ENCODE measurements at regions not wholly inside any gene's neighbourhood (a gene's known extent, or its start where the extent isn't known, plus 50 kb on each side); places are given as distances from the start of the nearest gene placed in this dataset.

DNA sequence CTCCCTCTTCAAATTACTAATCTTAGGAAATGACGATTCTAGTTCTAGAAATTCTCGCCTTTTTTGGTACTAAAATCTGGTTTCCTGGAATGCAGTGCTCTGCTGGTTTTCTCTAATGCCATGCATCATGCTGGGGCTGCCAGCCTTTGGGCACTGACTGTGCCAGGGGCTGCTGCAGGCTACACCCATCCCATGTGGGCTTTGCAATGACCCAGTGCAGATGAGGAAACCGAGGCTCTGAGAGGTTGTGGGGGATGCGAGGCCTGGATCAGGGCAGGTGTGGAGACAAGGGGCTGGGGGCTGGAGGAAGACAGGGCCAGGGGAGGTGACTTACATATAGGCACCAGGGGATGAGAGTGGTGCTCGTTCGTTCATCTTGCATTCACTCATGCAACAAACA lies 95.3 kb downstream of the HMX1 start:
- H3K36me3 ChIP-seq (ENCODE audit: insufficient read depth, low read length, poor library complexity, severe bottlenecking), result no peaks in the 10 kb centered on the region
- intact Hi-C loops (cut with micrococcal nuclease; ENCODE audit: unreplicated experiment), result no loop called here
- ChIA-PET POLR2A (ENCODE audit: low non-redundant PET) (no interaction called here), CTCF (no interaction called here)
- H3K4me3 ChIP-seq (ENCODE audit: low read depth, low read length, poor library complexity, severe bottlenecking), result no peak overlapping the region
- H3K27ac ChIP-seq (ENCODE audit: low read depth, low read length, poor library complexity, severe bottlenecking), result no peak overlapping the region
- no peak for DNase-seq (ENCODE audit: low spot score)
- TF ChIP-seq EZH2 (IDR thresholded peaks at IDR 0.05; ENCODE audit: borderline replicate concordance, low read depth, low read length, poor library complexity, severe bottlenecking), result no peak
- TF ChIP-seq, protein P1, sequence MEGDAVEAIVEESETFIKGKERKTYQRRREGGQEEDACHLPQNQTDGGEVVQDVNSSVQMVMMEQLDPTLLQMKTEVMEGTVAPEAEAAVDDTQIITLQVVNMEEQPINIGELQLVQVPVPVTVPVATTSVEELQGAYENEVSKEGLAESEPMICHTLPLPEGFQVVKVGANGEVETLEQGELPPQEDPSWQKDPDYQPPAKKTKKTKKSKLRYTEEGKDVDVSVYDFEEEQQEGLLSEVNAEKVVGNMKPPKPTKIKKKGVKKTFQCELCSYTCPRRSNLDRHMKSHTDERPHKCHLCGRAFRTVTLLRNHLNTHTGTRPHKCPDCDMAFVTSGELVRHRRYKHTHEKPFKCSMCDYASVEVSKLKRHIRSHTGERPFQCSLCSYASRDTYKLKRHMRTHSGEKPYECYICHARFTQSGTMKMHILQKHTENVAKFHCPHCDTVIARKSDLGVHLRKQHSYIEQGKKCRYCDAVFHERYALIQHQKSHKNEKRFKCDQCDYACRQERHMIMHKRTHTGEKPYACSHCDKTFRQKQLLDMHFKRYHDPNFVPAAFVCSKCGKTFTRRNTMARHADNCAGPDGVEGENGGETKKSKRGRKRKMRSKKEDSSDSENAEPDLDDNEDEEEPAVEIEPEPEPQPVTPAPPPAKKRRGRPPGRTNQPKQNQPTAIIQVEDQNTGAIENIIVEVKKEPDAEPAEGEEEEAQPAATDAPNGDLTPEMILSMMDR (conservative IDR thresholded peaks at IDR 0.05; ENCODE audit: low read depth, low read length), result no peak
- no TSS peak for BruUV-seq (replicated peaks)
- no peaks in the 10 kb centered on the region for H3K4me1 ChIP-seq (ENCODE audit: insufficient read depth, low read length, poor library complexity, severe bottlenecking)
- no peaks in the 10 kb centered on the region for H3K9me3 ChIP-seq (ENCODE audit: low read depth, low read length, poor library complexity, severe bottlenecking)
- peaks cover 6% of the 10 kb centered on the region for H3K27me3 ChIP-seq (replicated peaks; ENCODE audit: insufficient read depth, low read depth, low read length, poor library complexity)

DNA sequence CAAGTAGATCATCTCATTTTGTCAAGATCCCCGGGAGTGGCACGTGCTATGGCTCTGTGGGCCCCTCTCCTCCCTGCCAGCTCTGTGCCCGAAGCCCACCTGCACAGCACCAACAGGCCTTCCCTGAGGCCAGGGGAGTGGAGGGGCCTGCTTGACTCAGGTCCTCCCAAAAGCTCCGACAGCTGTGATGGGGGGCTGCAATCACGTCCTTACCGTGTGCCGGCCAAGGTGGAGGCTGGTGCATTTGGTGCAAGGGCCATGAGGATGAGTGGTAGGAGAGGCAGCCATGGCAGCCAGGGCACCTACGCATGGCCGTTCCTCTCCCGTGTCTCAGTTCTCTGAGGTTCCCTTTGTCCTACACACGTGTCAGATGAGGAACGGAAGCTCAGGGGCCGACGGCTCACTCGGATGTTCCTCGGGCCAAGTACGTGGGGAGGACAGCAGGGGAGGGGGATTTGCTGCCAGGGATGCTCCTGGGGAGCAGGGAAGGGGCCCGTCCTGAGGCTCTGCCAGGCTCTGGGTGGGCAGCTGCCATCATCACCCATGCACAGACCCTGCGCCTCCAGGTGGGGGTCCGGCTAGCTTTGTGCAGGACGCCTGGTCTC lies 95.8 kb downstream of the HMX1 start:
- no peak for DNase-seq (ENCODE audit: low spot score)
- CTCF ChIA-PET, result no interaction called here
- Histone ChIP-seq H3K27ac (ENCODE audit: low read depth, low read length, poor library complexity, severe bottlenecking) (no peak overlapping the region), H3K9me3 (ENCODE audit: low read depth, low read length, poor library complexity, severe bottlenecking) (no peaks in the 10 kb centered on the region), H3K36me3 (ENCODE audit: insufficient read depth, low read length, poor library complexity, severe bottlenecking) (no peaks in the 10 kb centered on the region), H3K4me3 (ENCODE audit: low read depth, low read length, poor library complexity, severe bottlenecking) (no peak overlapping the region), H3K27me3 (replicated peaks; ENCODE audit: insufficient read depth, low read depth, low read length, poor library complexity) (peaks cover 6% of the 10 kb centered on the region), H3K4me1 (ENCODE audit: insufficient read depth, low read length, poor library complexity, severe bottlenecking) (no peaks in the 10 kb centered on the region)
- intact Hi-C loops (cut with micrococcal nuclease; ENCODE audit: unreplicated experiment), result no loop called here
- POLR2A ChIA-PET (ENCODE audit: low non-redundant PET), result no interaction called here
- TF ChIP-seq EZH2 (IDR thresholded peaks at IDR 0.05; ENCODE audit: borderline replicate concordance, low read depth, low read length, poor library complexity, severe bottlenecking), result no peak
- TF ChIP-seq, protein P1 (conservative IDR thresholded peaks at IDR 0.05; ENCODE audit: low read depth, low read length), result no peak
- no TSS peak for BruUV-seq (replicated peaks)

DNA sequence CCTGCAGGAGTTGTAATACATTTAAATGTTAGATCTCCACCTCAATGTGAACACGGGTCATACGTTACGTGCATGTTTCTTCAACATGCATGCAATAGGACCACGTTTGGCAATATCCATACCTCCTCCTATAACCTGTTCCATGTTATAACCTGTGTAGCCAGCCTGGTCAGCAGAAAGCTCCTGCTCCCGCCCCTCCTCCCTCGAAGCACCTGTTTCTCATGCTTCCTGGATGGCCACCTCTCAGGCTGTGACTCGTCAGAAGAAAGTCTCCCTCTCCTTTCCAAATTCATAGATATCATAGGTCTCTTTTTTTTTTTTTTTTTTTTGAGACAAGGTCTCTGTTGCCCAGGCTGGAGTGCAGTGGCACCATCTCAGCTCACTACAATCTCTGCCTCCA lies 96.5 kb downstream of the HMX1 start:
- no peak for DNase-seq (ENCODE audit: low spot score)
- no peak for TF ChIP-seq EZH2 (IDR thresholded peaks at IDR 0.05; ENCODE audit: borderline replicate concordance, low read depth, low read length, poor library complexity, severe bottlenecking)
- TF ChIP-seq, protein P1 (conservative IDR thresholded peaks at IDR 0.05; ENCODE audit: low read depth, low read length), result no peak
- intact Hi-C loops (cut with micrococcal nuclease; ENCODE audit: unreplicated experiment), result no loop called here
- Histone ChIP-seq H3K27me3 (replicated peaks; ENCODE audit: insufficient read depth, low read depth, low read length, poor library complexity) (peaks cover 6% of the 10 kb centered on the region), H3K4me1 (ENCODE audit: insufficient read depth, low read length, poor library complexity, severe bottlenecking) (no peaks in the 10 kb centered on the region), H3K4me3 (ENCODE audit: low read depth, low read length, poor library complexity, severe bottlenecking) (no peak overlapping the region), H3K36me3 (ENCODE audit: insufficient read depth, low read length, poor library complexity, severe bottlenecking) (no peaks in the 10 kb centered on the region), H3K9me3 (ENCODE audit: low read depth, low read length, poor library complexity, severe bottlenecking) (no peaks in the 10 kb centered on the region), H3K27ac (ENCODE audit: low read depth, low read length, poor library complexity, severe bottlenecking) (no peak overlapping the region)
- ChIA-PET CTCF (no interaction called here), POLR2A (ENCODE audit: low non-redundant PET) (no interaction called here)
- BruUV-seq (replicated peaks), result no TSS peak

Measured in A673 (cell line).